GM12891 (cell line): ENCODE measurements at regions not wholly inside any gene's neighbourhood (a gene's known extent, or its start where the extent isn't known, plus 50 kb on each side); places are given as distances from the start of the nearest gene placed in this dataset.

Experiments used
- POLR2A ChIP-seq: IDR thresholded peaks from 2 replicates; pipeline ENCODE4 v1.6.1; 2011; ENCODE audit warnings: low read depth, low read length, control low read depth
- POLR2AphosphoS5 ChIP-seq: IDR thresholded peaks from 2 replicates; pipeline ENCODE4 v1.6.1; 2011; ENCODE audit warnings: low read depth, low read length, control low read depth
- TAF1 ChIP-seq: IDR thresholded peaks from 2 replicates; pipeline ENCODE4 v1.6.1; 2011; ENCODE audit warnings: low read depth, low read length, control low read depth

GRCh38 chr16:87150262-87150661 lies 166.9 kb downstream of the C16orf95 start:
- TF ChIP-seq POLR2A, result no peak
- TF ChIP-seq POLR2AphosphoS5, result no peak
- no peak for TF ChIP-seq TAF1
